A549 (cell line): ENCODE measurements at regions not wholly inside any gene's neighbourhood (a gene's known extent, or its start where the extent isn't known, plus 50 kb on each side); places are given as distances from the start of the nearest gene placed in this dataset.
"Not testable (repeated sequence)": the region's sequence is repeated elsewhere in the genome, so short reads cannot be mapped to it uniquely, and the experiment has no call there.

ENCODE experiments used
- ATAC-seq, 2 experiments: fragments of 200-7000 bp in 1 of 2; fragments of >200 bp in 1 of 2; cut with Nextera tagmentation in 1 of 2; cut with Tn5 transposase in 1 of 2; 3 replicates each; pipeline versions ENCODE4 v1.8.0 to v1.9.1; 2018 to 2020; ENCODE audit warnings: mild to moderate bottlenecking in 1 of 2, moderate library complexity in 1 of 2
- CTCF ChIA-PET: fragments of 300-600 bp; sonication (Branson Sonifier 250); formaldehyde crosslinking; extraction: SDS; loops from one replicate; lab custom pipeline; 2021; ENCODE audit warnings: antibody characterized with exemption, inconsistent platforms; lab: Yijun Ruan, JAX
- POLR2A ChIA-PET: fragments of 350-600 bp; formaldehyde crosslinking; extraction: SDS; loops from one replicate; lab custom pipeline; 2021; ENCODE audit warnings: antibody characterized with exemption, inconsistent platforms; lab: Yijun Ruan, JAX
- DNase-seq, 2 experiments: peaks; one replicate each; pipeline versions ENCODE4 v3.0.0 to v3.0.0-alpha.2; 2011 to 2016; ENCODE audit warnings: low read depth in 1 of 2, low spot score in 1 of 2
- FAIRE-seq: peaks from 2 replicates; lab custom pipeline; 2011; peaks lifted over from hg19 to GRCh38; lab: Jason Lieb, UNC
- H3K27ac ChIP-seq, 2 experiments: fragments of >200 bp; sonication (Bioruptor Twin); formaldehyde crosslinking; 3 replicates each; pipeline ENCODE4 v1.5.1; 2016 to 2017
- H3K4me1 ChIP-seq: fragments of >200 bp; sonication (Bioruptor Twin); formaldehyde crosslinking; 3 replicates; pipeline ENCODE4 v1.6.1; 2016
- H3K4me2 ChIP-seq: fragments of >200 bp; sonication (Bioruptor Twin); formaldehyde crosslinking; 3 replicates; pipeline ENCODE4 v1.6.1; 2016
- H3K4me3 ChIP-seq: fragments of >200 bp; sonication (Bioruptor Twin); formaldehyde crosslinking; 3 replicates; pipeline ENCODE4 v1.5.1; 2016
- H3K9me3 ChIP-seq: fragments of >200 bp; sonication (Bioruptor Twin); formaldehyde crosslinking; 3 replicates; pipeline ENCODE4 v1.6.1; 2016
- CBX2 ChIP-seq: fragments of 200-600 bp; sonication (generic); IDR thresholded peaks from 2 replicates; pipeline ENCODE4 v1.6.1; 2016; ENCODE audit warnings: low read depth, mild to moderate bottlenecking, borderline replicate concordance
- CBX8 ChIP-seq: fragments of 200-600 bp; sonication (generic); IDR thresholded peaks from 2 replicates; pipeline ENCODE4 v1.6.1; 2016
- HOXA7 ChIP-seq: fragments of 250-450 bp; sonication (Bioruptor Pico); IDR thresholded peaks from 2 replicates; pipeline ENCODE4 v1.5.0; 2020; ENCODE audit warnings: mild to moderate bottlenecking, moderate library complexity
- HOXB13 ChIP-seq: fragments of 250-450 bp; sonication (Bioruptor Pico); IDR thresholded peaks from 2 replicates; pipeline ENCODE4 v1.5.0; 2020; ENCODE audit warnings: low read depth, mild to moderate bottlenecking, moderate library complexity
- HOXB5 ChIP-seq: fragments of 250-450 bp; sonication (Bioruptor Pico); IDR thresholded peaks from 2 replicates; pipeline ENCODE4 v1.5.0; 2020; ENCODE audit warnings: mild to moderate bottlenecking, moderate library complexity
- MAFK ChIP-seq: fragments of 450-650 bp; IDR thresholded peaks from 2 replicates; pipeline ENCODE4 v1.6.1; 2014; ENCODE audit not compliant: partially characterized antibody
- MYC ChIP-seq: IDR thresholded peaks from 2 replicates; pipeline ENCODE4 v1.6.1; 2012; ENCODE audit warnings: mild to moderate bottlenecking, inconsistent platforms, low read length, improper control_type of control experiment, borderline replicate concordance
- PHF8 ChIP-seq: fragments of 200-600 bp; sonication (generic); IDR thresholded peaks from 2 replicates; pipeline ENCODE4 v1.6.1; 2016; ENCODE audit warnings: low read depth, mild to moderate bottlenecking, antibody characterized with exemption, moderate library complexity, borderline replicate concordance
- POLR2A ChIP-seq: IDR thresholded peaks from 2 replicates; pipeline ENCODE4 v1.6.1; 2012; ENCODE audit warnings: mild to moderate bottlenecking, low read length
- RFX5 ChIP-seq: fragments of 450-650 bp; IDR thresholded peaks from 2 replicates; pipeline ENCODE4 v1.7.1; 2014; ENCODE audit warnings: antibody characterized with exemption, mild to moderate bottlenecking, moderate library complexity
- RNF2 ChIP-seq: fragments of 200-600 bp; sonication (generic); IDR thresholded peaks from 2 replicates; pipeline ENCODE4 v1.6.1; 2016; ENCODE audit warnings: low read depth, mild to moderate bottlenecking, antibody characterized with exemption, moderate library complexity, borderline replicate concordance
- ZNF302 ChIP-seq: fragments of 250-450 bp; sonication (Bioruptor Pico); IDR thresholded peaks from 2 replicates; pipeline ENCODE4 v1.9.0; 2021; ENCODE audit warnings: inconsistent platforms, mild to moderate bottlenecking, moderate library complexity
- WGBS: methylation state at CpG from one replicate; pipeline ENCODE4 v1.1.6; 2017; ENCODE audit errors: missing lambda C conversion rate; 5-methylcytosine and 5-hydroxymethylcytosine counted together
- TF ChIP-seq, protein P1 (sequence below): fragments of 250-450 bp; sonication (Bioruptor Pico); IDR thresholded peaks from 2 replicates; pipeline ENCODE4 v1.5.0; 2021; ENCODE audit warnings: mild to moderate bottlenecking, moderate library complexity, borderline replicate concordance
- TF ChIP-seq, protein P2 (sequence below): IDR thresholded peaks from 2 replicates; pipeline ENCODE4 v1.6.1; 2012
- TF ChIP-seq, protein P3 (sequence below): fragments of >200 bp; sonication (Bioruptor Twin); formaldehyde crosslinking; IDR thresholded peaks from 3 replicates; pipeline ENCODE4 v1.5.1; 2016
- TF ChIP-seq, protein P4 (sequence below): fragments of 250-450 bp; sonication (Bioruptor Pico); IDR thresholded peaks from 2 replicates; pipeline ENCODE4 v1.5.0; 2020; ENCODE audit warnings: low read depth, mild to moderate bottlenecking, moderate library complexity

DNA sequence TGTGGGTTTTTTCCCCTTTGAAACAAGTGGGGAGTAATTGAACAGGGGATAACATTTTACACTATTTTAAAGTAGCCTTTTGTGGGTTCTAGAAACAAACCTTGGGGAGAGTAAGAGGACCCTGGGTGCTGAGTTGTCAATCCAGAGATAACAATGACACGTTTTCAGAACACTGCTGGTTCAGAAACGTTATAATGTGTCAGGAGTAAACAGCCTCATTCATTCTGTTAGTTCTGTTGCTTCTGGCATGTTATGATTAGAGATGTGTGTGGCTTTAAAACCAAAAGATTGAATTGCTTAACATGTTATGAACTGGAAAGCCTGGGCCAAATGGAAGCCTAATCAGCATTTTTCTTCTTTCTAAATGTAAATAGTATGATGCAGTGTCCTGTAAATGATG is 680.5 kb upstream of the NOVA1 start:
- Histone ChIP-seq H3K4me1 (no peaks in the 10 kb centered on the region), H3K27ac (no peak overlapping the region), H3K4me3 (no peak overlapping the region), H3K4me2 (no peak overlapping the region), H3K9me3 (0 out of 3 replicates have a peak, but pooled peaks cover 3% of the 10 kb centered on the region)
- FAIRE-seq (no peak), DNase-seq (no peak), ATAC-seq (no peak)
- ChIA-PET POLR2A (no interaction called here), CTCF (no interaction called here)
- TF ChIP-seq CBX2: no peak
- no peak for TF ChIP-seq RNF2
- TF ChIP-seq PHF8: no peak
- no peak for TF ChIP-seq CBX8
- no peak for TF ChIP-seq MAFK
- TF ChIP-seq, protein P1, sequence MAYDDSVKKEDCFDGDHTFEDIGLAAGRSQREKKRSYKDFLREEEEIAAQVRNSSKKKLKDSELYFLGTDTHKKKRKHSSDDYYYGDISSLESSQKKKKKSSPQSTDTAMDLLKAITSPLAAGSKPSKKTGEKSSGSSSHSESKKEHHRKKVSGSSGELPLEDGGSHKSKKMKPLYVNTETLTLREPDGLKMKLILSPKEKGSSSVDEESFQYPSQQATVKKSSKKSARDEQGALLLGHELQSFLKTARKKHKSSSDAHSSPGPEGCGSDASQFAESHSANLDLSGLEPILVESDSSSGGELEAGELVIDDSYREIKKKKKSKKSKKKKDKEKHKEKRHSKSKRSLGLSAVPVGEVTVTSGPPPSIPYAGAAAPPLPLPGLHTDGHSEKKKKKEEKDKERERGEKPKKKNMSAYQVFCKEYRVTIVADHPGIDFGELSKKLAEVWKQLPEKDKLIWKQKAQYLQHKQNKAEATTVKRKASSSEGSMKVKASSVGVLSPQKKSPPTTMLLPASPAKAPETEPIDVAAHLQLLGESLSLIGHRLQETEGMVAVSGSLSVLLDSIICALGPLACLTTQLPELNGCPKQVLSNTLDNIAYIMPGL (CRISPR knock-in tag): no peak
- no peak for TF ChIP-seq ZNF302 (CRISPR knock-in tag)
- TF ChIP-seq HOXB5 (CRISPR knock-in tag): no peak
- no peak for TF ChIP-seq HOXB13 (CRISPR knock-in tag)
- TF ChIP-seq MYC: no peak
- no peak for TF ChIP-seq HOXA7 (CRISPR knock-in tag)
- TF ChIP-seq, protein P2, sequence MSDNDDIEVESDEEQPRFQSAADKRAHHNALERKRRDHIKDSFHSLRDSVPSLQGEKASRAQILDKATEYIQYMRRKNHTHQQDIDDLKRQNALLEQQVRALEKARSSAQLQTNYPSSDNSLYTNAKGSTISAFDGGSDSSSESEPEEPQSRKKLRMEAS: no peak
- TF ChIP-seq, protein P3, sequence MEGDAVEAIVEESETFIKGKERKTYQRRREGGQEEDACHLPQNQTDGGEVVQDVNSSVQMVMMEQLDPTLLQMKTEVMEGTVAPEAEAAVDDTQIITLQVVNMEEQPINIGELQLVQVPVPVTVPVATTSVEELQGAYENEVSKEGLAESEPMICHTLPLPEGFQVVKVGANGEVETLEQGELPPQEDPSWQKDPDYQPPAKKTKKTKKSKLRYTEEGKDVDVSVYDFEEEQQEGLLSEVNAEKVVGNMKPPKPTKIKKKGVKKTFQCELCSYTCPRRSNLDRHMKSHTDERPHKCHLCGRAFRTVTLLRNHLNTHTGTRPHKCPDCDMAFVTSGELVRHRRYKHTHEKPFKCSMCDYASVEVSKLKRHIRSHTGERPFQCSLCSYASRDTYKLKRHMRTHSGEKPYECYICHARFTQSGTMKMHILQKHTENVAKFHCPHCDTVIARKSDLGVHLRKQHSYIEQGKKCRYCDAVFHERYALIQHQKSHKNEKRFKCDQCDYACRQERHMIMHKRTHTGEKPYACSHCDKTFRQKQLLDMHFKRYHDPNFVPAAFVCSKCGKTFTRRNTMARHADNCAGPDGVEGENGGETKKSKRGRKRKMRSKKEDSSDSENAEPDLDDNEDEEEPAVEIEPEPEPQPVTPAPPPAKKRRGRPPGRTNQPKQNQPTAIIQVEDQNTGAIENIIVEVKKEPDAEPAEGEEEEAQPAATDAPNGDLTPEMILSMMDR: no peak
- 2% methylated on average over 2 of the region's 2 CpGs for WGBS

DNA sequence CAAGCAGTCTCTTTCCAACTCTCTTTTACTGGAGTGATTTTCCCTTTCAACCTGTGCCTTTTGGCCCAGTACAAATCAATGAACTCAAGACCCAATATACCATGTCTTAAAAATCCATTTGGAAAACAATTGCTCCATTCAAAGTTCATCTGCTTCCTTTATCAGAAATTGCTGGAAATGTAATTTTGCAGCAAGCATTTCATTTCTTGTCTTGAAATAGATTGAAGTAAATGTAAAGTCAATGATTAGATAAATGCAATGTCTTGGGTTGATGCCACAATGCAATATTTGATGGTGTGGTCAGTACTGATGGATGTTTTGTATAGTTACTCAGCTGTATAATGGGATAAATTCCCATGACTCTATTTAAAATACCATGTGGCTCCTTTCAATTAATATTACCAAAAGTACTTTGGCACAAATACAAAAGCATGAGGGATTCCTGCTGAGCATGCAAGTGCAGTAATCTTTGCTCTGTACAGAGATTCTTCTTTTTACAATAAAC is 707.7 kb upstream of the NOVA1 start:
- no peak for ATAC-seq

DNA sequence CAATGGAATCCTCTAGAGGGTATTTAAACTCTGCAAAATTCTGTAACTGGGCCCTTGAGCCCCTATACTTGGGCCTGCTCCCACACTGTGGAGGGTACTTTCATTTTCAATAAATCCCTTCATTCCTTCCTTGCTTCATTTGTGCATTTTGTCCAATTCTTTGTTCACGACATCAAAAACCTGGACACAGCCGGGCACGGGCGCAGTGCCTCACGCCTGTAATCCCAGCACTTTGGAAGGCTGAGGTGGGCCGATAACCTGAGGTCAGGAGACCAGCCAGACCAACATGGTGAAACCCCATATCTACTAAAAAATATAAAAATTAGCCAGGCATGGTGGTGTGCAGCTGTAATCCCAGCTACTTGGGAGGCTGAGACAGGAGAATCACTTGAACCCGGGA is 714.9 kb upstream of the NOVA1 start:
- H3K9me3 ChIP-seq, H3K4me1 ChIP-seq, H3K27ac ChIP-seq, FAIRE-seq, H3K4me3 ChIP-seq, H3K4me2 ChIP-seq, DNase-seq, CTCF ChIA-PET, ATAC-seq, POLR2A ChIA-PET: not testable (repeated sequence)
- 73% methylated on average over 7 of the region's 7 CpGs for WGBS

More for the DNA sequence above, 707.7 kb upstream of the NOVA1 start:
- Histone ChIP-seq H3K4me2 (no peak overlapping the region), H3K4me3 (no peak overlapping the region), H3K4me1 (no peaks in the 10 kb centered on the region), H3K27ac (no peak overlapping the region), H3K9me3 (no peaks in the 10 kb centered on the region; the same call in 1 of the 3 replicates)
- FAIRE-seq (no peak), DNase-seq (no peak)
- TF ChIP-seq RFX5 (no peak), POLR2A (no peak)
- TF ChIP-seq, protein P4, sequence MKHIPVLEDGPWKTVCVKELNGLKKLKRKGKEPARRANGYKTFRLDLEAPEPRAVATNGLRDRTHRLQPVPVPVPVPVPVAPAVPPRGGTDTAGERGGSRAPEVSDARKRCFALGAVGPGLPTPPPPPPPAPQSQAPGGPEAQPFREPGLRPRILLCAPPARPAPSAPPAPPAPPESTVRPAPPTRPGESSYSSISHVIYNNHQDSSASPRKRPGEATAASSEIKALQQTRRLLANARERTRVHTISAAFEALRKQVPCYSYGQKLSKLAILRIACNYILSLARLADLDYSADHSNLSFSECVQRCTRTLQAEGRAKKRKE: no peak
- ChIA-PET CTCF (interaction anchor here (0.9 kb wide), 1 partner anchor 8 kb away, joined by 3 read pairs; no protein-coding TSS in a partner anchor), POLR2A (no interaction called here)

DNA sequence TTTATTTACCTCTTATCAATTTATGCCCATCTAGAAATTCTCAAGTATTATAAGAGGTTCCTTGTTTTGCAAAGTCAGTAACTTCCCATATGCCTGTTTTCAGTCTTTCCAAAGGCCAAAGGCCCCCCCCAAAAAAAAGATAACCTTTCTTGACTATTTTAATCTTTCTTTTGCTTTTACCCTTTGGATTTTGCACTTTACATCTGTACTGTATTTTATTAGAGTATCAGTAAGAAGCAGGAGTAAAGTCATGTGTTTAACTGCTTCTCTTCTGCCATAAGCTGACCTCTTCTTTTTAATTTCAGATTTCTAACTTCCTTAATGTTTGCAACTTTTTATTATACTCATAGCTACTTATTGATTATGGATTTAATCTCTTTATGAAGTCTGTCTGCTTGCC is 716.4 kb upstream of the NOVA1 start:
- H3K4me3 ChIP-seq: no peak overlapping the region
- TF ChIP-seq HOXA7 (CRISPR knock-in tag): no peak
- TF ChIP-seq, all 56 proteins: peak for 0
- no peak overlapping the region for H3K27ac ChIP-seq
- ChIA-PET POLR2A (no interaction called here), CTCF (interaction anchor here (0.9 kb wide), 1 partner anchor 9 kb away, joined by 3 read pairs; no protein-coding TSS in a partner anchor)
- no peaks in the 10 kb centered on the region for H3K9me3 ChIP-seq
- H3K4me1 ChIP-seq: no peaks in the 10 kb centered on the region
- DNase-seq (no peak), FAIRE-seq (no peak), ATAC-seq (no peak)
- H3K4me2 ChIP-seq: no peak overlapping the region
